HCT116 (cell line): ENCODE measurements at regions not wholly inside any gene's neighbourhood (a gene's known extent, or its start where the extent isn't known, plus 50 kb on each side); places are given as distances from the start of the nearest gene placed in this dataset.

Experiments
- CBX3 ChIP-seq: IDR thresholded peaks from 2 replicates; pipeline ENCODE4 v1.6.1; 2012; ENCODE audit warnings: low read depth
- CTCF ChIP-seq, 3 experiments: fragments of 200-600 bp in 1 of 3; sonication (generic) in 1 of 3; IDR thresholded peaks in 2 of 3; conservative IDR thresholded peaks in 1 of 3; 2 replicates each; pipeline ENCODE4 v1.5.1; 2012 to 2017; ENCODE audit warnings: low read depth in 2 of 3, low read length in 2 of 3, antibody characterized with exemption in 1 of 3, borderline replicate concordance in 1 of 3, control low read depth in 1 of 3, mild to moderate bottlenecking in 1 of 3, mixed read lengths in 1 of 3, mixed run types in 1 of 3, moderate library complexity in 1 of 3; ENCODE audit not compliant: insufficient read depth in 1 of 3
- EZH2 ChIP-seq: fragments of 200-600 bp; sonication (generic); IDR thresholded peaks from 2 replicates; pipeline ENCODE4 v1.6.1; 2017; ENCODE audit warnings: antibody characterized with exemption, mixed run types
- EZH2phosphoT487 ChIP-seq: fragments of 200-600 bp; IDR thresholded peaks from 2 replicates; pipeline ENCODE4 v1.6.1; 2018; ENCODE audit warnings: antibody characterized with exemption, borderline replicate concordance
- FOSL1 ChIP-seq: IDR thresholded peaks from 2 replicates; pipeline ENCODE4 v1.6.1; 2012; ENCODE audit warnings: low read depth
- JUND ChIP-seq: IDR thresholded peaks from 2 replicates; pipeline ENCODE4 v1.6.1; 2012
- POLR2A ChIP-seq: IDR thresholded peaks from 2 replicates; pipeline ENCODE4 v1.7.0; 2011; ENCODE audit warnings: borderline replicate concordance; ENCODE audit not compliant: insufficient read depth, insufficient read length; ENCODE audit errors: extremely low read depth
- POLR2AphosphoS5 ChIP-seq: IDR thresholded peaks from 2 replicates; pipeline ENCODE4 v1.6.1; 2011; ENCODE audit warnings: mild to moderate bottlenecking, low read depth, low read length, moderate library complexity
- RAD21 ChIP-seq: IDR thresholded peaks from 2 replicates; pipeline ENCODE4 v1.6.1; 2012; ENCODE audit warnings: low read depth, mild to moderate bottlenecking
- REST ChIP-seq: IDR thresholded peaks from 2 replicates; pipeline ENCODE4 v1.6.1; 2012; ENCODE audit warnings: low read depth
- SIN3A ChIP-seq: IDR thresholded peaks from 2 replicates; pipeline ENCODE4 v1.6.1; 2012; ENCODE audit warnings: low read depth
- TCF7L2 ChIP-seq: IDR thresholded peaks from 2 replicates; pipeline ENCODE4 v1.7.0; 2011; ENCODE audit warnings: borderline replicate concordance, inconsistent platforms; ENCODE audit not compliant: insufficient read depth, insufficient read length; ENCODE audit errors: extremely low read depth
- YY1 ChIP-seq: IDR thresholded peaks from 2 replicates; pipeline ENCODE4 v1.6.1; 2011; ENCODE audit warnings: low read length, low read depth, moderate library complexity, mild to moderate bottlenecking; ENCODE audit not compliant: insufficient replicate concordance; ENCODE audit errors: extremely low read depth

- no peak for TF ChIP-seq POLR2A
- no peak for TF ChIP-seq REST
- no peak for TF ChIP-seq EZH2phosphoT487
- no peak for TF ChIP-seq YY1
- no peak for TF ChIP-seq CTCF (IDR thresholded peaks at IDR 0.05 in 2 of 3, conservative IDR thresholded peaks at IDR 0.05 in 1 of 3; ENCODE audit: borderline replicate concordance in 1 of 3, insufficient read depth in 1 of 3, low read depth in 2 of 3, low read length in 2 of 3)
- TF ChIP-seq TCF7L2, result no peak
- no peak for TF ChIP-seq EZH2
- TF ChIP-seq POLR2AphosphoS5, result no peak
- TF ChIP-seq SIN3A, result no peak
- no peak for TF ChIP-seq JUND
- no peak for TF ChIP-seq RAD21
- no peak for TF ChIP-seq FOSL1
- no peak for TF ChIP-seq CBX3
These were observed 130.1 kb upstream of the SOX2 start for GRCh38 chr3:181581656-181582055.
